Uterus (tissue), 2 donors: ENCODE measurements at regions not wholly inside any gene's neighbourhood (a gene's known extent, or its start where the extent isn't known, plus 50 kb on each side); places are given as distances from the start of the nearest gene placed in this dataset.

Experiments
- POLR2A ChIP-seq, 2 donors: fragments of 450-650 bp; IDR thresholded peaks; one replicate each; pipeline ENCODE4 v1.6.1; 2016; ENCODE audit warnings: antibody characterized with exemption in 2 of 2, mild to moderate bottlenecking in 1 of 2, moderate library complexity in 1 of 2
- TF ChIP-seq, protein P1 (sequence below), 4 experiments: fragments of 200-600 bp in 2 of 4; fragments of 450-650 bp in 2 of 4; sonication (generic) in 2 of 4; IDR thresholded peaks; one replicate each; pipeline ENCODE4 v1.5.1; 2016 to 2019; ENCODE audit warnings: antibody characterized with exemption in 4 of 4, mild to moderate bottlenecking in 2 of 4, moderate library complexity in 1 of 4

DNA sequence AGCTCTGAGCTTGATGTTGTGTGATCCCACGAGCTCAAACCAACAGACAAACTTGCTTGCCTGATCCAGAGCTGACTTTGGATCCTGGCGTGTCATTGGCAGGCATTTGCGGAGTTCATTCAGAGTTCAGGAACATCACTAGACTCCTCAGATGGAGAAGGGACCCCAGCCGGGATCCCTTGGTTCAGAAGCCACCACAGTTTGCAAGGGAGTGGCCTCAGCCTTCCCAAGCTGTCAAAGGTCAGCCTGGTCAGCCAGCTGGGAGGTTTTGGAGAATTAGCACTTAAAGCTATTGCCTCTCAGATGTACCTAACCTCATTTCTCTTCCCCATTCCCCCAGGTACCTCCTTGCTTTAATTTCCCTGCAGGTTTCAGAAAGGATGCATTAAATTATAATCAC is 208.8 kb upstream of the SOX21 start:
- TF ChIP-seq, protein P1, sequence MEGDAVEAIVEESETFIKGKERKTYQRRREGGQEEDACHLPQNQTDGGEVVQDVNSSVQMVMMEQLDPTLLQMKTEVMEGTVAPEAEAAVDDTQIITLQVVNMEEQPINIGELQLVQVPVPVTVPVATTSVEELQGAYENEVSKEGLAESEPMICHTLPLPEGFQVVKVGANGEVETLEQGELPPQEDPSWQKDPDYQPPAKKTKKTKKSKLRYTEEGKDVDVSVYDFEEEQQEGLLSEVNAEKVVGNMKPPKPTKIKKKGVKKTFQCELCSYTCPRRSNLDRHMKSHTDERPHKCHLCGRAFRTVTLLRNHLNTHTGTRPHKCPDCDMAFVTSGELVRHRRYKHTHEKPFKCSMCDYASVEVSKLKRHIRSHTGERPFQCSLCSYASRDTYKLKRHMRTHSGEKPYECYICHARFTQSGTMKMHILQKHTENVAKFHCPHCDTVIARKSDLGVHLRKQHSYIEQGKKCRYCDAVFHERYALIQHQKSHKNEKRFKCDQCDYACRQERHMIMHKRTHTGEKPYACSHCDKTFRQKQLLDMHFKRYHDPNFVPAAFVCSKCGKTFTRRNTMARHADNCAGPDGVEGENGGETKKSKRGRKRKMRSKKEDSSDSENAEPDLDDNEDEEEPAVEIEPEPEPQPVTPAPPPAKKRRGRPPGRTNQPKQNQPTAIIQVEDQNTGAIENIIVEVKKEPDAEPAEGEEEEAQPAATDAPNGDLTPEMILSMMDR (IDR thresholded peaks at IDR 0.05), result no peak
- no peak for TF ChIP-seq POLR2A (IDR thresholded peaks at IDR 0.05)
